ENCODE measurements at regions not wholly inside any gene's neighbourhood (a gene's known extent, or its start where the extent isn't known, plus 50 kb on each side); places are given as distances from the start of the nearest gene placed in this dataset.

GRCh38 chr9:100959226-100959625, 69.3 kb upstream of the PLPPR1 start:
- no peak for DNase-seq (ENCODE audit: low read depth, low spot score)

All from ELF-1 (cell line).